Lung (tissue), 11 donors: ENCODE measurements at regions not wholly inside any gene's neighbourhood (a gene's known extent, or its start where the extent isn't known, plus 50 kb on each side); places are given as distances from the start of the nearest gene placed in this dataset.

Experiments used
- ATAC-seq: fragments of 200-7000 bp; cut with Tn5 transposase; one replicate; pipeline ENCODE4 v1.9.1; 2020; ENCODE audit warnings: moderate number of reproducible peaks; ENCODE audit not compliant: insufficient read depth, low FRiP score
- DNase-seq, 3 donors: peaks; one replicate each; pipeline ENCODE4 v3.0.0-alpha.2; 2013 to 2017
- H3K27ac ChIP-seq, 2 donors: one replicate each; pipeline ENCODE4 v1.5.1; 2013; ENCODE audit warnings: mild to moderate bottlenecking in 2 of 2, moderate library complexity in 2 of 2, control low read depth in 1 of 2, inconsistent platforms in 1 of 2, low read depth in 1 of 2, low read length in 1 of 2
- H3K27me3 ChIP-seq, 3 donors: one replicate each; pipeline ENCODE4 v1.5.1; 2013; ENCODE audit warnings: low read length in 2 of 3; ENCODE audit not compliant: control insufficient read depth in 3 of 3, insufficient read depth in 3 of 3
- H3K36me3 ChIP-seq, 4 donors: one replicate each; pipeline ENCODE4 v1.5.1; 2013; ENCODE audit warnings: low read length in 4 of 4, mild to moderate bottlenecking in 1 of 4, moderate library complexity in 1 of 4; ENCODE audit not compliant: control insufficient read depth in 4 of 4, insufficient read depth in 4 of 4
- H3K4me1 ChIP-seq, 5 donors: one replicate each; pipeline ENCODE4 v1.5.1; 2013; ENCODE audit warnings: low read length in 5 of 5, mild to moderate bottlenecking in 2 of 5, moderate library complexity in 1 of 5; ENCODE audit not compliant: control insufficient read depth in 5 of 5, insufficient read depth in 5 of 5
- H3K4me3 ChIP-seq: one replicate; pipeline ENCODE4 v1.5.1; 2013; ENCODE audit warnings: mild to moderate bottlenecking, control low read depth, moderate library complexity
- H3K9ac ChIP-seq, 2 donors: one replicate each; pipeline ENCODE4 v1.5.1; 2013; ENCODE audit warnings: low read length in 2 of 2, control low read depth in 1 of 2; ENCODE audit not compliant: insufficient read depth in 1 of 2
- H3K9me3 ChIP-seq, 4 donors: one replicate each; pipeline ENCODE4 v1.5.1; 2013; ENCODE audit warnings: low read length in 3 of 4, mild to moderate bottlenecking in 1 of 4, moderate library complexity in 1 of 4; ENCODE audit not compliant: control insufficient read depth in 4 of 4, insufficient read depth in 3 of 4
- WGBS, 2 donors: extraction: QIAGEN DNeasy Blood & Tissue Kit; methylation state at CpG; one replicate each; pipeline ENCODE4 v1.1.7; 2013; 5-methylcytosine and 5-hydroxymethylcytosine counted together
- TF ChIP-seq, protein P1 (sequence below): IDR thresholded peaks from 2 replicates; pipeline ENCODE4 v1.5.1; 2012; ENCODE audit warnings: mild to moderate bottlenecking; ENCODE audit errors: control extremely low read depth, extremely low read depth
- donor health status: control.
- donor health status: control.
- donor health status: Bipolar disorder and iron deficiency.
- donor health status: healthy.
- donor health status: DM: yes; HTN: yes; CAD: no.

DNA sequence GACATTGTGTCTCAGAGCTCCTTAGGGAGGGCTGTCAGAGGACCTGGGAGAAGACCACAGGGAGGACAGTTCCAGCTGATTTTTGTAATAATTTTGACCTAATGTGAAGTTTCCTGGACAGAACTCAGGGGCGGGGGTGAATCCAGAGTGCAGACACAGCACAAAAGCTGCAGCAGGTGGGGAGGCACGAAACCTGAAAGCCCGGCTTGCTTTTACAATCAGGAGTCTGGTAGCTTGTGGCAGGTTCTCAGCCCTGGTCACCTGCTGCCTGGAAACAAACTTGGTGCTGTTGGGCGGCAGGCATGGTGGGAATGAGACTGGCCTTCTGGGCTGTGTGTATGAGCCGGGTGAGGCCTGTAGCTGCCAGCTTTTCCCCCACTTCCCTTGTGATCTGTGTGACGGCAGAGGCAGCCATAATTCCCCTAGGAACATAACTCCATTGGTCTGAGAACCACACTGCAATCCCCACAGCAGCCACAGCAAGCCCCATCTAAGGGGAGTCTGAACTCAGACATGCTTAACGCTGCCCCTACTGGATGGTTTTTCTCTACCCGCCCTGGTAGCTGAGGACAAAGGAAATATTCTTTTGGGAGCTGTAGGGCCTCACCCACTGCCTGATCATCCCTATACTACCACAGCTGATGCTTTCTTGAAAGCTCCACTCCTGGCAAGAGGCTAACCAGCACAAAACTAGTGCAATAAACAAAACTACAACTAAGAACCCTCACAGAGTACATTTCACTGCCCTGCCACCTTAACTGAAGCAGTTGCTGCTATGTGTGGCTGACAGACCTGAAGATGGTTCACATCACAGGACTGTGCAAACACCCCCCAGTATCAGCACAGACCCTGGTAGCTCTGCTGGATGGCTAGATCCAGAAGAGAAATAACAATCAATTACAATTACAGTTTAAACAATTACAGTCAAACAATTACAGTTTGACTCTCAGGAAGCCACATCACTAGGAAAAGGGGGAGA is 1055.1 kb upstream of the GJE1 start:
- Histone ChIP-seq H3K9ac (no peak overlapping the region), H3K9me3 (peaks cover 0 to 1% (median 0%) of the 10 kb centered on the region in 4 donors), H3K27ac (no peak overlapping the region), H3K36me3 (no peaks in the 10 kb centered on the region), H3K4me1 (no peaks in the 10 kb centered on the region), H3K4me3 (no peak overlapping the region), H3K27me3 (no peaks in the 10 kb centered on the region)
- TF ChIP-seq, protein P1, sequence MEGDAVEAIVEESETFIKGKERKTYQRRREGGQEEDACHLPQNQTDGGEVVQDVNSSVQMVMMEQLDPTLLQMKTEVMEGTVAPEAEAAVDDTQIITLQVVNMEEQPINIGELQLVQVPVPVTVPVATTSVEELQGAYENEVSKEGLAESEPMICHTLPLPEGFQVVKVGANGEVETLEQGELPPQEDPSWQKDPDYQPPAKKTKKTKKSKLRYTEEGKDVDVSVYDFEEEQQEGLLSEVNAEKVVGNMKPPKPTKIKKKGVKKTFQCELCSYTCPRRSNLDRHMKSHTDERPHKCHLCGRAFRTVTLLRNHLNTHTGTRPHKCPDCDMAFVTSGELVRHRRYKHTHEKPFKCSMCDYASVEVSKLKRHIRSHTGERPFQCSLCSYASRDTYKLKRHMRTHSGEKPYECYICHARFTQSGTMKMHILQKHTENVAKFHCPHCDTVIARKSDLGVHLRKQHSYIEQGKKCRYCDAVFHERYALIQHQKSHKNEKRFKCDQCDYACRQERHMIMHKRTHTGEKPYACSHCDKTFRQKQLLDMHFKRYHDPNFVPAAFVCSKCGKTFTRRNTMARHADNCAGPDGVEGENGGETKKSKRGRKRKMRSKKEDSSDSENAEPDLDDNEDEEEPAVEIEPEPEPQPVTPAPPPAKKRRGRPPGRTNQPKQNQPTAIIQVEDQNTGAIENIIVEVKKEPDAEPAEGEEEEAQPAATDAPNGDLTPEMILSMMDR = no peak
- no peak for ATAC-seq
- WGBS, 2 donors = 84 to 90% methylated on average over 8 of the region's 8 CpGs
- no peak for DNase-seq

DNA sequence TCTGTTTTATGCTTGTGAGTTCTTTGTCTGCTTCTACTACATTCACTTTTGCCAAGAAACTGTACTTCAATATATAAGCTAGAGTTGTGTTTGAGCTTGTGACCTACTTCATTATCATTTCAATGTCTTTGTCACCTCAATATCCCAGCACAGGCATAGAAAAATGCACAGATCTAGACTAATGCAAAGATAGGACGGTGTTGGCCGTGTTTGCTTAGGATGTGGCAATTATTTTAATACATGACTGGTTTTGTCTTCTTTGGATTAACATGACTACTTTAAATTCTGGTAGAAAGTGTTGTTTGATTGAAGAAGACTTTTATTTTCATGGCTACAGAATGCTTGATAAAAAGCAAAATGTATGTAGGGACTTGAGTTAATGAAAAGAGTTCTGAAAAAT is 1075.0 kb upstream of the GJE1 start:
- TF ChIP-seq, protein P1 = no peak
- Histone ChIP-seq H3K4me1 (no peaks in the 10 kb centered on the region), H3K9me3 (no peaks in the 10 kb centered on the region), H3K27ac (no peak overlapping the region), H3K27me3 (no peaks in the 10 kb centered on the region), H3K36me3 (no peaks in the 10 kb centered on the region), H3K9ac (no peak overlapping the region), H3K4me3 (no peak overlapping the region)
- DNase-seq (no peak), ATAC-seq (no peak)
- WGBS, 2 donors = 91% methylated on average over 2 of the region's 2 CpGs

DNA sequence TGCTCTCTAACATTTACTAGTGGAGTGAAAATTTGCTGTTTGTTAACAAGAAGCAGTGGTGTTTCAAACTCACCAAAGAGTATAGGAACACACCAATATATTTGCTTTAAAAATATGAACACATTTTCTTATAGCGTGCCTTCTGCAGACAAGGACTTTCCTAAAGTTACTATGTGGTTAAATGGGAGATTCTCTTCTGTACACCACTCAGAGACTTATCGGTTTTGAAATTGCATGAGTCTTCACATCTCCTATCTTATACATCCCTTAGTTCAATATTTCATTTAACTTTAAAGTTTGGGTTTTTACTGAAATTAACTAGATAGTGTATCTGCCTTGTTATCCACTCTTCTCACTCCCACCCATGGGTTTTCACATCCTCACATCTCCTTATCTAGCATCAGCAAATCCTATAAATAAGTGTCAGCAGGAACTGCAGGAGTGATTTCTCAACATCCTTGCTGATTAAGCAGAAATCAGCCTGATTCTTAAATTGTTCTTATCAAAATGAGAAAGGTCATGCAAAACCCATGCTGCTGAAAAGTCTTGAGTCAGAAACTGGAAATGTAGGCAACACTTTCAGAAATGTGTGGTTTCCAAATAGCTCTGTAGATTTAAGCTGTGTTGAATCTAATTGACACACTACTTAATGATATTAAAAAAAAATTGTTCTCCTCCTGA is 1075.6 kb upstream of the GJE1 start:
- H3K27ac ChIP-seq = no peak overlapping the region
- no peaks in the 10 kb centered on the region for H3K36me3 ChIP-seq
- TF ChIP-seq, protein P1 = no peak
- no peak overlapping the region for H3K4me3 ChIP-seq
- H3K9ac ChIP-seq = no peak overlapping the region
- WGBS, 2 donors = 65 to 75% methylated on average over 2 of the region's 2 CpGs
- H3K4me1 ChIP-seq = no peaks in the 10 kb centered on the region
- DNase-seq = no peak
- H3K9me3 ChIP-seq = no peaks in the 10 kb centered on the region
- no peak for ATAC-seq
- no peaks in the 10 kb centered on the region for H3K27me3 ChIP-seq
